Hematopoietic multipotent progenitor cell treated with erythropoietin and hydrocortisone succinate and interleukin-3 and kit ligand, for 8 days (in vitro differentiated cells): ENCODE measurements at regions not wholly inside any gene's neighbourhood (a gene's known extent, or its start where the extent isn't known, plus 50 kb on each side); places are given as distances from the start of the nearest gene placed in this dataset.
A peak's percentile ranks its signal among the peaks of the same experiment; 100 is the strongest.

Experiments
- DNase-seq: peaks from one replicate; pipeline ENCODE4 v3.0.0-alpha.2; 2015

DNA sequence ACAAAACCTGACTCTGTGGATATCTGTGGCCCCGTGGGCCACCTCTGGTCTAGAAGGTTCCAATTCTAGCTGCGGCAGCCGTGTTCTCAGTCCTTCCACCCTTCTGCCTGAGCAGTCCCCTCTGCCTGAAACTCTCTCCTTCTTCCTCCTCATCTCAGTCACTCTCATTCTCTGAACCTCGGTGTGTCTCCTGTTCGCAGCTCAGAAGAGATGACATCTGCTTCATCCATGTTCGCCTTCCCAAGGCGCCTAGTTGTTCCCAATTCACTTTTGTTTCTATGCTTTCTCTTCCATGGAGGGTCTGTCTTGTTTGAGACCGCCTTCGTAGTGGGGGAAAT is 95.5 kb downstream of the CEBPB start:
- DNase-seq = no peak

DNA sequence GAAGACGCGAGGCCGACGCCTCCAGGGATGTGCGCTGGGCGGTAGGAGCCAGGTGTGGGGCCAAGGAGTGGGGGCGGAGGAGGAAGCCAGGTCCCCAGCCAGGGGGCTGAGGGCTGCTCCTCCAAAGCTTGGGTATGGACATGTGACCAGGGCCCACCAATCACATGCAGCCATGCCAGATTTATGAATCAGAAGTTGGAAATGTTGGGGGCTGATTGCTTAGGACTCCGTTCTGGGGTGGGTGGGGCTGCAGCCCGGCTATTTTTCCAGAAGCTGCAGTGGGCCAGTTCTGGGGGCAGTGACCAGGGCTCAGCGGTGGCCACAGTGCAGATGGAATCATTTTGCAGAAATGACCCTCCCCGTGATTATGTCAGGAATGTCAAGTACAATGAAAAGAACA is 96.0 kb downstream of the CEBPB start:
- no peak for DNase-seq

DNA sequence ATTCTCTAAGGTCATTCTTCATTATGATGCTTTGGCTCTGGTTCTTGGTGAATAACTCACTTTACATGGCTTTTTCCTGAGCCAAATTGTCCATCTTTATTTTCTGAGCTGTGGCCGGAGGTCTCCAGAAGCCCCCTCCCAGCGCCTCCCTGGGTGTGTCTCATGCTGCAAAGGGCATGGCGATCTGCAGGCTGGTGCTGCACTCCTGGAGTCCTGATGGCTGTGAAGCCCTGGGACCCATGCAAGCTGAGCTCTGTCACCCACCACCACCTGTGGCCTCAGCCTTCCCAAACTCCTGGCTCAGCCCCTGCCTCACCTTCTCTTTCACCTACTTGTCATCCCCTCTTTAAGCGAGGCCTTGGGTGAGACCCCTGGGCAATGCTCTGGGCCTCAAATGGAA is 96.9 kb downstream of the CEBPB start:
- DNase-seq = no peak

GRCh38 chr20:50288128-50288623 is 97.5 kb downstream of the CEBPB start:
- no peak for DNase-seq

DNA sequence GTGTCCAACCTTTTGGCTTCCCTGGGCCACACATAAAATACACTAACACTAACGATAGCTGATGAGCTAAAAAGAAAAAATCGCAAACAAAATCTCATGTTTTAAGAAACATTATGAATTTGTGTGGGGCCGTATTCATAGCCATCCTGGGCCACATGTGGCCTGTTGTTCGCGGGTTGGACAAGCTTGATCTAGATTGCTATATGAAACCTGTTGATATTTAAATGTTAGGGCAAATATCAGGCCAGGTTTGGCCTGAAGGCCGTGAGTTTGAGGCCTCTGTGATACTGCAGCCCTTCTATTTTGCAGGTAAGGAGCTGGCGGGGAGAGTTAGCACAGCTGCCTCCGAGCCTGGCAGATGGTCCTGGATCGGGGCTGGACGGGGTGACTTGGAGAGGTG is 99.0 kb downstream of the CEBPB start:
- no peak for DNase-seq

DNA sequence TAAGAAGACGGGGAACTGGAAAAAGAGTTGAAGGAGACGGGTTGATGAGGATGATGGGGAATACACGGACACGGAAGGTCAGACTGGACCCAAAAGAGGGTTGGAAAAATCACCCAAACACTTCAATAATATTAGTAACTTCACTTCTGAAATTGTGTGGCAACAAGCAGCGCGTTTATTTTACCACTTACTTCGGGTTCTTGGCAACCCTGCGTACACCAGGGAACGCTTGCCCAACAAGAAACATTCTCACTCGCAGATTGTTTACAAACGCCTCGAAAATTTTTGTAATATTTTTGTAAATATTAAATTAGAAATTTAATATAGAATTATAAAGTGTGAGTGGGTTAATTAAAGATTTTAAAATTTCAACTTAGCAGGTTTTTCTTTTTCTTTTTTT is 99.5 kb downstream of the CEBPB start:
- DNase-seq = no peak

- DNase-seq = no peak
Measured at GRCh38 chr20:50290808-50291207, 100.2 kb downstream of the CEBPB start.

- no peak for DNase-seq
Measured at GRCh38 chr20:50291254-50292078, 100.8 kb downstream of the CEBPB start.

DNA sequence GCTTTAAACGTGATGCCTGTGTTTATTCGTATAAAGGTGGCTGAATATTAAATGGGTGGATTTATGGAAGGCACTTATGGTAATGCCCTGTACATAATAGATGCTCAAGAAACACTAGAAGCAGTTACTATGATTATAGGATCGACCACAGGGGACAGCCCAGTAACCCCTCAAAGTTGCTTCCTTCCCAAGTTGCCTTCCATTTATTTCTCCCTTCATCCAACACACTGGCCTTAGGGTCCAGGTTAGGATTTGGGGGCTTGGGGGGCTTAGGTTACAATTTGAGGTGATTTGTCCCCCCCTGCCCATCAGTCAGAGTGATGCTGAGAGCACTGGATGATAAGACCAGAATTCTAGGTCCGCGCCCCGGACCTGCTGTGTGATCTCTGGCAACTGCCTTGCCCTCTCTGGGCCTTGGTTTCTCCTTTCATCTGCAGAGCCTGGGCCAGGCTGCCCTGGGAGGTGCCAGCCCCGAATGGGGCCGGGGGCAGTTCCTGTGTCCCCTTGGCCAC is 101.5 kb downstream of the CEBPB start:
- DNase-seq = no peak

- peak; percentile 95 for DNase-seq
Measured at GRCh38 chr20:50292591-50293283, 102.1 kb downstream of the CEBPB start.

DNA sequence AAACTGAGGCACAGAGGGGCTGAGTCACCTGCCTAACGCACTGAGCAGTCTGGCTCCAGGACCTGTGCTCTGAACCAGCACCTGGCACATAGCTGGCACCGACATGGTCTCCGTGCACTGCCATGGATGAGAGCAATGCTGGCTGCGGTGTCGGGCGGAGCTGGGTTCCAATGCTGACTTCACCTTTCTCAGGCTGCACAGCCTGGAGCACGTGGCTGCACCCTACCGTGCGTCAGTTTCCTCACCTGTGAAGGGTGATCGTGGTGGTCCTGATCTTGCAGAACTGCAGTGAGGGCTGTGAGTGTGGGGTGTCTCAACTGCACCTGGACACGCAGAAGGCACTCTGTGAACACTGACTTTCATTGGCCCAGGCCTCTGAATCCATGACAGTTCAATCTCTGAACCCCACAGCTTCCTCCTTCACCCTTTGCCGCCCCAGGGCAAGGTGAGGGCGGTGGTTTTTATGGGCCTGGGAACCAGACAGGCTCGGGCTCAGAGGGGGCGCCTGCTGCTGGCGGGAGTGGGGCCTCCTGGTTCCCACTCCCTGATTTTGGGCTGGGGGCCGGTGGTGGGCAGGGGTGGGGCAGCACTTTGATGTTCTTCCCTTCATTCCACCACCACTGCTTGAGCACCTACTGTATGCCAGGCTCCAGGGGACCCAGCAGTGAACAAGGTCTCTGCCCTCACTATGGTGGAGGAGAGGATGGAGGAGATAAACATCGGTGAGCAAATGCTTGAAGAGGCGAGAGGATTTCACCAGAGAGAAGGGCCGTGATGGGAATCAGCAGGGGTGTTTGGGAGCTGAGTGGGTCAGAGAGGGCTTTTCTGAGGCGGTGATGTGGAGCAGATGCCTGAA is 102.9 kb downstream of the CEBPB start:
- no peak for DNase-seq

GRCh38 chr20:50294164-50295088 is 103.8 kb downstream of the CEBPB start:
- DNase-seq = no peak

DNA sequence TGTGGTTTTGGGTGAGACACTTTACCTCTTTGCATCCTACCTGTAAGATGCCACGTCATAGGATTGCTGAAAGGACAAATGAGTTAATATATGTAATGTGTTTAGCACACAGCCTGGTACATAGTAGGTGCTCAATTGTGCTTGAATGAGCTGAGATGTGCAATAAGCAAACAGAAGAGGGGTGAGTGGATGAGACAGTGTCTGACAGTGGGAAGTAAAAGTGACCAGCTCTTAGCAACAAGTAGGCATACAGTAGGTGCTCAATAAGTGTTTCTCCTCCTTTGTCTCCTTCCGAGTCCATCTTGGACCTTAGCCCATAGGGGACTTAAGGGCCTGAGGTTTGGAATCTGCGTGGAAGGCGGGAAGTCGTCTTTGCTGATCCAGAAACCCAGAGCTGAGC is 104.7 kb downstream of the CEBPB start:
- no peak for DNase-seq

DNA sequence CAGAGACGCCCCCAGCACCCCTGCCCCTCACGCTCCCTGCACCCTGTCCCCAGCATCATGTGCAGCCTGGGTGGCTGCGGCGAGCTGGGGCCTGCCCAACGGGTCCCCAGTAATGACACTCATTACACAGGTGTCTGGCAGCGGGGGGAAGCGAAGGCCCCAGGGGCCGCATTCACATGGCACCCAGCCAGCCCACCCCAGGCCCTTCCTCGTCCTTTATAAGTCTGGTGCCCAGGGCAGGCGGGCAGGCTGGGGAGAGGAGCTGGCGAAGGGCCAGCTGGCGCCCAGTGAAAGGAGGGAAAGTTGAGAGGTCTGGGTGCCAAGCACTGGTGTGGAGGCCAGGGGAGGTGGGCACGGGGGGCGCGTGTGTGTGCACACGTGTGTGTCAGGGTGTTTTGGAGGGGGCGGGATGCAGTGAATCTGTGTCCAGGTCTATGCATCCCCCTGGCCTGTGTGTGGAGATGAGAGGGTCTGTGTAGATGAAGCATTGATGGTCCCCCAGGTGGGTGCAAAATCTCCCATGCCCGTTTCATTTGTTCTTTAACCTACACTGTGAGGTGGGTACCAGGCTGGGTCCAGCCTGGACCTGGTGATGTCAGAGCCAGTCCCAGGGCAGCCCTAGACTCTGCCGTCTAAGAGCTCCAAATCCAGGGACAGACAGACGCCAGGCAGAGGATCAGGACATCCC is 105.3 kb downstream of the CEBPB start:
- no peak for DNase-seq

- DNase-seq = peak; percentile 53
Measured at GRCh38 chr20:50296450-50297375, 106.1 kb downstream of the CEBPB start.

GRCh38 chr20:50297498-50298376 is 107.1 kb downstream of the CEBPB start:
- DNase-seq = no peak

DNA sequence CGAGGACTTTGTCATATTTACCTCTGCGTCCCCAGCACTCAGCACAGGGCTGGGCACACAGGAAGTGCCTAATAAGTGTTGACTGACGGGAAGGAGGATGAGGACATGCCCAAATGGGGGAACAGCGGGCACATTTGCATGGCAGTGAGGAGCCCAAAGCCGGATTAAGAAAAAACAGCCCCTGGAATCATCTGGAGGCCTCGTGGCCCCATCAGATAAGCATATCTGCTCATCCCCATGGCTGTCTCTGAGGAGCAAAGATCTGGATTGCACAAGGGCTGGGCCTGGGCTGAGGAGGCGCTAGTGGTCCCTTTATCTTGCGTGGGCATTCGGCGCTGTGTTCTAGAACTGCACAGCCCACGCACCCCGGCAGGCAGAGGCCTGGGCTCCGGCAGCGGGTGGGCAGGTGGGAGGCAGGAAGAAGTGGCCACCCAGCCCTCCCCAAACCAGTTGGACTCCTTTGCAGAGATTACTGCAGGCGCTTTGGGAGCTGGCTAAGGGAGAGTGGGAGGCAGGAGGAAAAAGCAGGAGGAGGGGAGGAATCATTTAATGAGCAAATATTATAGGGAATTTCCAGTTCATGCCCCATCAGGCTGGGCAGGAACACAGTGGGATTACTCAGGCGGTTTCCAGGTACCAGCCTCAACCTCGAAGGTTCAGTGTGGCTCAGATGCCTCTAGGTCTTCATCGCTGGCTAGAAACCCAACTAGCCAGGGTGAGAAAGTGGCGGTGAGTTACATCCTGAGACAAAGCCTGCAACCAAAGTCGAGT is 108.1 kb downstream of the CEBPB start:
- peak; percentile 77 for DNase-seq

- no peak for DNase-seq
Measured at GRCh38 chr20:50299325-50299629, 108.6 kb downstream of the CEBPB start.

DNA sequence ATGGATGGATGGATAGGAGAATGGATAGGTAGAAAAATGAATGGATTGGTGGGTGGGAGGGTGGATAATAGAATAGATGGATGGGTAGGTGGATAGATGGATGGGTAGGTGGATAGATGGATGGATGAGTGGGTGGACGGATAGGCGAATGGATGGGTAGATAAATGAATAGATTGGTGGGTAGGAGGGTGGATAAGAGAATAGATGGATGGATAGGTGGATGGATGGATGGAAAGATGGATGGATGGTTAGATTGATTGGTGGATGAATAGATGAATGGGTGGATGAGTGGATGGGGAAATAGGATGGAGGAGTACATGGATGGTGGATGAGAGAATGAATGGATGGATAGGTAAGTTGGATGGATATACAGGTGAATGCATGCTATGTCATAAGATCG is 110.5 kb downstream of the CEBPB start:
- DNase-seq = no peak
